ENCODE measurements at regions not wholly inside any gene's neighbourhood (a gene's known extent, or its start where the extent isn't known, plus 50 kb on each side); places are given as distances from the start of the nearest gene placed in this dataset.

DNA sequence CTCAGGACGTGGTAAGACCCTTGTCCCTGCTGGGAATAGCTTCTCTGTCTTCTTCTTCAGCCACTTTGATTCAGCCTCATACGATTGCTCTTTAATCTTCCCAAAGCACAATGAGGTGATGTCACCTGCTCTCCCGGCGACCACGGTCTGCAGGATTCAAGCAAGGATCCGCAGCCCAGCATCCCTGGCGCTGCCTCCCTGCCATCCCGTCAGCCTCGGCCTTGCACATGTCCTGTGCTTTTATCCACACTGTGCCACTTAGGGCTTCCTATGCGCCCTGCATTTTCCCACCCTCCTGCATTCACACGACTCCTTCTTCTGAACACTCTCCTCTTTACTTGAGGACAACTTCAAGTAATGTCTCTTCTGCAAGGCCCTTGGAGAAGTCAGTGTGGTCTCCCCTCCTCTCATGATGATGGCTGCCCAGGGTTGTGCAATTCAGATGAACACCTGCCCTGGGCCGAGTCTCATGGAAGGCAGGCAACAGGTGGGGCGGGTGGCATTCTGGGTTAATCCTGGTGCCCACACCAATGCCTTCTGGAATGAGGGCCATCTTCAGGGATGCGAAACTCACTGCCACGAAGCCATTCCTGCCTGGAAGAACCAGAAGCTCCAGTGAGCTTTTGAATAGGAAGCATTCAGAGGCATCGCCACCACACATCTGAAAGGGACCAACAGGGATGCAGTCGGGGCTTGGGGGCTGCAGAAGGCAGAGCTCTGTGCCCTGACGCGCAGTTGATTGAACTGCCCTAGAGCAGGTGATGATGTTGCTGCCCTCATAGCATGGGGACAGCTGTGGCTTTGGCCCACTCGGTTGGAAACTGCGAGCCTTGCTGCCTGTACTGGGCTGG lies 287.5 kb downstream of the GLRX3 start:
- Histone ChIP-seq H3K4me1 (no peaks in the 10 kb centered on the region), H3K27ac (no peak overlapping the region), H3K36me3 (no peaks in the 10 kb centered on the region), H3K27me3 (no peaks in the 10 kb centered on the region), H3K9me3 (peaks cover 0 to 5% (median 0%) of the 10 kb centered on the region in 4 donors), H3K4me3 (no peak overlapping the region)
- 84 to 88% methylated on average over 18 to 21 of the region's 21 CpGs for WGBS, 2 donors
- DNase-seq (ENCODE audit: low spot score in 2 of 2) = no peak
- TF ChIP-seq, protein P1, sequence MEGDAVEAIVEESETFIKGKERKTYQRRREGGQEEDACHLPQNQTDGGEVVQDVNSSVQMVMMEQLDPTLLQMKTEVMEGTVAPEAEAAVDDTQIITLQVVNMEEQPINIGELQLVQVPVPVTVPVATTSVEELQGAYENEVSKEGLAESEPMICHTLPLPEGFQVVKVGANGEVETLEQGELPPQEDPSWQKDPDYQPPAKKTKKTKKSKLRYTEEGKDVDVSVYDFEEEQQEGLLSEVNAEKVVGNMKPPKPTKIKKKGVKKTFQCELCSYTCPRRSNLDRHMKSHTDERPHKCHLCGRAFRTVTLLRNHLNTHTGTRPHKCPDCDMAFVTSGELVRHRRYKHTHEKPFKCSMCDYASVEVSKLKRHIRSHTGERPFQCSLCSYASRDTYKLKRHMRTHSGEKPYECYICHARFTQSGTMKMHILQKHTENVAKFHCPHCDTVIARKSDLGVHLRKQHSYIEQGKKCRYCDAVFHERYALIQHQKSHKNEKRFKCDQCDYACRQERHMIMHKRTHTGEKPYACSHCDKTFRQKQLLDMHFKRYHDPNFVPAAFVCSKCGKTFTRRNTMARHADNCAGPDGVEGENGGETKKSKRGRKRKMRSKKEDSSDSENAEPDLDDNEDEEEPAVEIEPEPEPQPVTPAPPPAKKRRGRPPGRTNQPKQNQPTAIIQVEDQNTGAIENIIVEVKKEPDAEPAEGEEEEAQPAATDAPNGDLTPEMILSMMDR (IDR thresholded peaks at IDR 0.05) = no peak
- TF ChIP-seq POLR2A (IDR thresholded peaks at IDR 0.05) (no peak), EP300 (IDR thresholded peaks at IDR 0.05) (no peak)

DNA sequence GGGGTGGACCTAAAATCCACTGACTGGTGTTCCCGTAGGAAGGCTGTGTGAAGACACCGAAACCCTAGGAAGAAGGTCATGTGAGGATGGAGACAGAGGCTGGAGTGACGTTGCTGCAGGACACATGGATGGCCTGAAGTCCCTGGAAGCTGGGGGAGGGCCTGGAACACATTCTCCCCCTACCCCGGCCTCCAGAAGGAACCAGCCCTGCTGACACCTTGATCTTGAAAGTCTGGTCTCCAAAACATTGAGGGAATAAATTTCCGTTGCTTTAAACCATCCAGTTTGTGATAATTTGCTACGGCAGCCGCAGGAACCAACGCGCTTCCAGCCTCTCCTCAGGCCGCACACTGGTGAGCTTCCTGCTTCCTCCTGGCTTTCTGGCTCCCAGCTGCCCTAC lies 288.2 kb downstream of the GLRX3 start:
- no peak for DNase-seq (ENCODE audit: low spot score in 2 of 2)
- Histone ChIP-seq H3K4me3 (no peak overlapping the region), H3K27me3 (no peaks in the 10 kb centered on the region), H3K9me3 (peaks cover 0 to 5% (median 0%) of the 10 kb centered on the region in 4 donors), H3K36me3 (no peaks in the 10 kb centered on the region), H3K4me1 (no peaks in the 10 kb centered on the region), H3K27ac (no peak overlapping the region)
- TF ChIP-seq POLR2A (IDR thresholded peaks at IDR 0.05) (no peak), EP300 (IDR thresholded peaks at IDR 0.05) (no peak)
- TF ChIP-seq, protein P1 (IDR thresholded peaks at IDR 0.05) = no peak
- 79 to 84% methylated on average over 10 of the region's 10 CpGs for WGBS, 2 donors

DNA sequence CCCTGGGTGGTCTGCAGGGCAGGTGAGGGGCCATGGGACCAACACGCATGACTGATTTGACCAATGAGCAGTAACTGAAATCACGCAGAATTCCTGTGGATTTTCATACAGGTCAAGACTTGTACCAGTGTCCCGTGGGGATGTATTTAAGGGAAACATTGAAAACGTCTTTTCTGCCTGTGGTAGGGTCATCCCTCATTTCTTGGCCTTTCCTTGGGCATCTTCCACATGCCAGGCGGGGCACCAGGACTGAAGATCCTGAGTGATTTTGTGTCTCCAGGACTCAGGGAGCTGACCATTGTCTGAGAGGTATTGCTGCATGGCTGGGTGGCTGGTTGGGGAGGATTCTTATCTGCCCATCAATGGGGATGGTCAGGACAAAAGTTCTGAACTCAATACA lies 289.0 kb downstream of the GLRX3 start:
- H3K36me3 ChIP-seq = no peaks in the 10 kb centered on the region
- 75 to 87% methylated on average over 5 of the region's 5 CpGs for WGBS, 2 donors
- H3K27me3 ChIP-seq = no peaks in the 10 kb centered on the region
- H3K4me3 ChIP-seq = no peak overlapping the region
- TF ChIP-seq, protein P1 (IDR thresholded peaks at IDR 0.05) = no peak
- TF ChIP-seq POLR2A (IDR thresholded peaks at IDR 0.05) = no peak
- no peak for TF ChIP-seq EP300 (IDR thresholded peaks at IDR 0.05)
- H3K9me3 ChIP-seq = peaks cover 0 to 5% (median 0%) of the 10 kb centered on the region in 4 donors
- no peaks in the 10 kb centered on the region for H3K4me1 ChIP-seq
- H3K27ac ChIP-seq = no peak overlapping the region
- DNase-seq (ENCODE audit: low spot score in 2 of 2) = no peak

DNA sequence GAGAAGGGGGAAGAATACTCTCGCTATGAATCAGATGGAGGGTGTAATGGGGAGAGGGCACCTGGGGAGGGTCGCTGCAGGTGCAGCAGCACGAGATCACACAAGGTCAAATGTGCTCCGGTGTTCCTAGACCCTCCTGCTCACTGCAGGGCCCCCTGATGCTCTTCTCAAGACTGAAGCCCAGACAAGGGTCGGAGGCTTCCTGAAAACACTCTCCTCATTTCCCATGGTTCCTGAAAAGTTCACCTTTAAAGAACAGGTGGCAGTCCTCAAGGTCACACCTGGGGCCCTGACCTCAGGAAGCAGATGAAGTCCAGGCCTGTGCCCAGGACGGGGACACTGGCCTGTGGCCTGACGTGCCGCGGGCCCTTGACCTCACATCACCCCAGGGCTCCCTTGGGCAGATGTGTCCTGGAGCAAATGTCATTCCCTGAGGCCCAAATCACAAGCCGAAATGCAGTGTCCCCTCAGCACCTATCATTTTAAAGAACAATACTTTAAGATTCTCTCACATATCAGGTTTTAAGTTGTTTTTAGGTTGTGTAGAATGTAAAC lies 289.8 kb downstream of the GLRX3 start:
- WGBS, 2 donors = 82% methylated on average over 10 of the region's 10 CpGs
- H3K4me1 ChIP-seq = no peaks in the 10 kb centered on the region
- TF ChIP-seq EP300 (IDR thresholded peaks at IDR 0.05) = no peak
- TF ChIP-seq, protein P1 (IDR thresholded peaks at IDR 0.05) = no peak
- TF ChIP-seq POLR2A (IDR thresholded peaks at IDR 0.05) = no peak
- H3K36me3 ChIP-seq = no peaks in the 10 kb centered on the region
- no peak overlapping the region for H3K4me3 ChIP-seq
- H3K27ac ChIP-seq = no peak overlapping the region
- peaks cover 0 to 5% (median 0%) of the 10 kb centered on the region in 4 donors for H3K9me3 ChIP-seq
- H3K27me3 ChIP-seq = no peaks in the 10 kb centered on the region
- no peak for DNase-seq (ENCODE audit: low spot score in 2 of 2)

DNA sequence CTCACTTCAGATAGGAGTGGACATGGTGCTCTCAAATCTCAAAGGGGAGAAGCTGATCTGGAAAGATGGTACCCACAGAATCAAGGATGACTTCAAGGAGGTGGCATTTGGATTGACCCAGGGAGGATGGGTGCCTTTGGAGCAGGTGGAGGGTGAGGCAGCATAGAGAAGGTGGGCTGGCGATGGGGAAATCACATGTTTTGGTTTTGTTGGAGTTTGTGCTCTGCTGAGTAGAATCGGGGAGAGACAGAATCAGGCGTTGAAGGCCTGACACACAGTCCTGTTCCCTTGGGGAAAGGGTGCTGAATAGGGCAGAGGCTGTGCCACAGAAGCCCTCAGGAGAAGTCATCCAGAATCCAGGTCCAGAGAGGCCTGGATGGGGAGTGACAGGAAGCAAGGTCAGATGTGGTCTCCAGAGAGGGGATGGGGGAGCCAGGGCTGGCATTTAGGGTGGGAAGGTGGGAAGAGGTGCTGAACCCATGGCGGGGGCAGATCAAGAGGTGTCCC lies 291.1 kb downstream of the GLRX3 start:
- no peaks in the 10 kb centered on the region for H3K36me3 ChIP-seq
- DNase-seq (ENCODE audit: low spot score in 2 of 2) = no peak
- 83 to 87% methylated on average over 4 of the region's 4 CpGs for WGBS, 2 donors
- no peaks in the 10 kb centered on the region for H3K4me1 ChIP-seq
- no peak overlapping the region for H3K4me3 ChIP-seq
- no peaks in the 10 kb centered on the region for H3K27me3 ChIP-seq
- peaks cover 0 to 5% (median 0%) of the 10 kb centered on the region in 4 donors for H3K9me3 ChIP-seq
- H3K27ac ChIP-seq = no peak overlapping the region
- TF ChIP-seq POLR2A (IDR thresholded peaks at IDR 0.05) = no peak
- no peak for TF ChIP-seq EP300 (IDR thresholded peaks at IDR 0.05)
- TF ChIP-seq, protein P1 (IDR thresholded peaks at IDR 0.05) = no peak
